ENCODE measurements at regions not wholly inside any gene's neighbourhood (a gene's known extent, or its start where the extent isn't known, plus 50 kb on each side); places are given as distances from the start of the nearest gene placed in this dataset.

DNA sequence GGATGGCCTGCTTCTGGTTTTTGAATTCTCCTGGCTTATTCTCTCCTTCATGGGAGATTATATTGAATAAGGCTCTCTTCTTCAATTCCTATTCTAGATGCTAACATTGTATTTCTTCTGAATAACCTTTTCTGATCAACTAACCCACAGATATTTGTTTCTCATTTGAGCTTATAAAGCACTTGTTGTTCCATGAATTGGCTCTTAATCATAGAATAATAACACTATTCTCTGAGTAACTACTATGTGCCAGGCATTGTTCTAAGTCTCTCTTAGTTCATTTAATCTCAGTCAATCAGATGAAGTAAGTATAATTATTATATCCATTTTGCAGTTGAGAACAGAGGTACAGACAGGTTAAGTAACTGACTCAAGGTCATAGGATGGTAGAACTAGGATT lies 136.3 kb upstream of the MLIP start:
- TF ChIP-seq, protein P1, sequence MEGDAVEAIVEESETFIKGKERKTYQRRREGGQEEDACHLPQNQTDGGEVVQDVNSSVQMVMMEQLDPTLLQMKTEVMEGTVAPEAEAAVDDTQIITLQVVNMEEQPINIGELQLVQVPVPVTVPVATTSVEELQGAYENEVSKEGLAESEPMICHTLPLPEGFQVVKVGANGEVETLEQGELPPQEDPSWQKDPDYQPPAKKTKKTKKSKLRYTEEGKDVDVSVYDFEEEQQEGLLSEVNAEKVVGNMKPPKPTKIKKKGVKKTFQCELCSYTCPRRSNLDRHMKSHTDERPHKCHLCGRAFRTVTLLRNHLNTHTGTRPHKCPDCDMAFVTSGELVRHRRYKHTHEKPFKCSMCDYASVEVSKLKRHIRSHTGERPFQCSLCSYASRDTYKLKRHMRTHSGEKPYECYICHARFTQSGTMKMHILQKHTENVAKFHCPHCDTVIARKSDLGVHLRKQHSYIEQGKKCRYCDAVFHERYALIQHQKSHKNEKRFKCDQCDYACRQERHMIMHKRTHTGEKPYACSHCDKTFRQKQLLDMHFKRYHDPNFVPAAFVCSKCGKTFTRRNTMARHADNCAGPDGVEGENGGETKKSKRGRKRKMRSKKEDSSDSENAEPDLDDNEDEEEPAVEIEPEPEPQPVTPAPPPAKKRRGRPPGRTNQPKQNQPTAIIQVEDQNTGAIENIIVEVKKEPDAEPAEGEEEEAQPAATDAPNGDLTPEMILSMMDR (IDR thresholded peaks at IDR 0.05): no peak
- no peak for TF ChIP-seq EP300 (IDR thresholded peaks at IDR 0.05)
- no peak for TF ChIP-seq POLR2A (IDR thresholded peaks at IDR 0.05)

All from tibial nerve (tissue), 4 donors.